ENCODE measurements at regions not wholly inside any gene's neighbourhood (a gene's known extent, or its start where the extent isn't known, plus 50 kb on each side); places are given as distances from the start of the nearest gene placed in this dataset.

GRCh38 chr5:82591021-82591515 is 312.9 kb upstream of the RPS23 start:
- Histone ChIP-seq H3K4me2 (ENCODE audit: low read length) (no peak overlapping the region), H3K79me2 (ENCODE audit: insufficient read depth, low read length) (no peaks in the 10 kb centered on the region), H4K20me1 (ENCODE audit: insufficient read depth, low read length) (no peaks in the 10 kb centered on the region), H3K9ac (ENCODE audit: low read length) (no peak overlapping the region), H2AFZ (ENCODE audit: low read depth, low read length) (no peak overlapping the region), H3K27ac (ENCODE audit: low read depth, low read length) (no peak overlapping the region), H3K27me3 (ENCODE audit: insufficient read depth, low read length) (no peaks in the 10 kb centered on the region), H3K9me3 (ENCODE audit: insufficient read depth, low read depth, low read length) (no peaks in the 10 kb centered on the region), H3K4me3 (ENCODE audit: insufficient read depth, low read depth, low read length) (no peak overlapping the region), H3K4me1 (ENCODE audit: insufficient read depth, low read length) (peaks cover 6% of the 10 kb centered on the region), H3K36me3 (ENCODE audit: insufficient read depth, low read length) (no peaks in the 10 kb centered on the region)
- Mint-ChIP-seq H3K4me3 (ENCODE audit: unreplicated experiment) (no peak overlapping the region), H3K27me3 (ENCODE audit: low read depth, unreplicated experiment) (no peaks in the 10 kb centered on the region), H3K36me3 (ENCODE audit: low read depth, unreplicated experiment) (peaks cover 1% of the 10 kb centered on the region), H3K9me3 (ENCODE audit: unreplicated experiment) (peaks cover 8% of the 10 kb centered on the region), H3K27ac (ENCODE audit: unreplicated experiment) (no peak overlapping the region), H3K4me1 (ENCODE audit: low read depth, unreplicated experiment) (peaks cover 17% of the 10 kb centered on the region)
- TF ChIP-seq CTCF (IDR thresholded peaks at IDR 0.05; ENCODE audit: insufficient read depth, low read depth, low read length): no peak
- no peak for TF ChIP-seq EZH2 (IDR thresholded peaks at IDR 0.05; ENCODE audit: insufficient read depth, low read length)
- peak; percentile 39 for DNase-seq (ENCODE audit: low read depth)
- no peak for FAIRE-seq

GRCh38 chr5:82590112-82590511 is 312.0 kb upstream of the RPS23 start:
- Histone ChIP-seq H3K36me3 (ENCODE audit: insufficient read depth, low read length) (no peaks in the 10 kb centered on the region), H3K4me3 (ENCODE audit: insufficient read depth, low read depth, low read length) (no peak overlapping the region), H3K79me2 (ENCODE audit: insufficient read depth, low read length) (no peaks in the 10 kb centered on the region), H4K20me1 (ENCODE audit: insufficient read depth, low read length) (no peaks in the 10 kb centered on the region), H3K4me1 (ENCODE audit: insufficient read depth, low read length) (peaks cover 6% of the 10 kb centered on the region), H3K27ac (ENCODE audit: low read depth, low read length) (no peak overlapping the region), H3K9ac (ENCODE audit: low read length) (no peak overlapping the region), H3K9me3 (ENCODE audit: insufficient read depth, low read depth, low read length) (no peaks in the 10 kb centered on the region), H3K4me2 (ENCODE audit: low read length) (no peak overlapping the region), H3K27me3 (ENCODE audit: insufficient read depth, low read length) (no peaks in the 10 kb centered on the region), H2AFZ (ENCODE audit: low read depth, low read length) (no peak overlapping the region)
- DNase-seq (ENCODE audit: low read depth) (no peak), FAIRE-seq (no peak)
- Mint-ChIP-seq H3K27me3 (ENCODE audit: low read depth, unreplicated experiment) (no peaks in the 10 kb centered on the region), H3K4me3 (ENCODE audit: unreplicated experiment) (no peak overlapping the region), H3K9me3 (ENCODE audit: unreplicated experiment) (peaks cover 8% of the 10 kb centered on the region), H3K27ac (ENCODE audit: unreplicated experiment) (no peak overlapping the region), H3K4me1 (ENCODE audit: low read depth, unreplicated experiment) (peaks cover 17% of the 10 kb centered on the region), H3K36me3 (ENCODE audit: low read depth, unreplicated experiment) (peaks cover 1% of the 10 kb centered on the region)
- TF ChIP-seq CTCF (IDR thresholded peaks at IDR 0.05; ENCODE audit: insufficient read depth, low read depth, low read length) (no peak), EZH2 (IDR thresholded peaks at IDR 0.05; ENCODE audit: insufficient read depth, low read length) (no peak)

- Histone ChIP-seq H3K4me1 (ENCODE audit: insufficient read depth, low read length) (no peaks in the 10 kb centered on the region), H2AFZ (ENCODE audit: low read depth, low read length) (no peak overlapping the region), H3K27ac (ENCODE audit: low read depth, low read length) (no peak overlapping the region), H3K36me3 (ENCODE audit: insufficient read depth, low read length) (no peaks in the 10 kb centered on the region), H3K79me2 (ENCODE audit: insufficient read depth, low read length) (no peaks in the 10 kb centered on the region), H3K9me3 (ENCODE audit: insufficient read depth, low read depth, low read length) (no peaks in the 10 kb centered on the region), H3K27me3 (ENCODE audit: insufficient read depth, low read length) (no peaks in the 10 kb centered on the region), H3K9ac (ENCODE audit: low read length) (no peak overlapping the region), H3K4me2 (ENCODE audit: low read length) (no peak overlapping the region), H3K4me3 (ENCODE audit: insufficient read depth, low read depth, low read length) (no peak overlapping the region), H4K20me1 (ENCODE audit: insufficient read depth, low read length) (no peaks in the 10 kb centered on the region)
- DNase-seq (ENCODE audit: low read depth): no peak
- no peaks in the 10 kb centered on the region for H3K27me3 Mint-ChIP-seq (ENCODE audit: low read depth, unreplicated experiment)
- H3K36me3 Mint-ChIP-seq (ENCODE audit: low read depth, unreplicated experiment): peaks cover 3% of the 10 kb centered on the region
- H3K9me3 Mint-ChIP-seq (ENCODE audit: unreplicated experiment): peaks cover 27% of the 10 kb centered on the region
- no peak overlapping the region for H3K4me3 Mint-ChIP-seq (ENCODE audit: unreplicated experiment)
- no peak overlapping the region for H3K27ac Mint-ChIP-seq (ENCODE audit: unreplicated experiment)
- no peak for FAIRE-seq
- no peak for TF ChIP-seq EZH2 (IDR thresholded peaks at IDR 0.05; ENCODE audit: insufficient read depth, low read length)
- TF ChIP-seq CTCF (IDR thresholded peaks at IDR 0.05; ENCODE audit: insufficient read depth, low read depth, low read length): no peak
- H3K4me1 Mint-ChIP-seq (ENCODE audit: low read depth, unreplicated experiment): peaks cover 2% of the 10 kb centered on the region
These were observed 308.6 kb upstream of the RPS23 start for GRCh38 chr5:82586661-82587310.
